ENCODE measurements at regions not wholly inside any gene's neighbourhood (a gene's known extent, or its start where the extent isn't known, plus 50 kb on each side); places are given as distances from the start of the nearest gene placed in this dataset.

- Histone ChIP-seq H3K4me3 (ENCODE audit: low read depth, low read length) (no peak overlapping the region), H3K36me3 (ENCODE audit: control insufficient read depth, insufficient read depth, low read length) (no peaks in the 10 kb centered on the region), H3K27me3 (ENCODE audit: control insufficient read depth, insufficient read depth, low read length) (no peaks in the 10 kb centered on the region)
- DNase-seq (ENCODE audit: low read depth), result no peak
- TF ChIP-seq CTCF (IDR thresholded peaks at IDR 0.05; ENCODE audit: insufficient read depth, low read length, severe bottlenecking), result no peak
- no peak for FAIRE-seq
Measured at GRCh38 chr2:120804459-120804858, 68.8 kb downstream of the GLI2 start.

GRCh38 chr2:120805011-120805410 lies 69.3 kb downstream of the GLI2 start:
- no peak overlapping the region for H3K4me3 ChIP-seq (ENCODE audit: low read depth, low read length)
- no peaks in the 10 kb centered on the region for H3K36me3 ChIP-seq (ENCODE audit: control insufficient read depth, insufficient read depth, low read length)
- H3K27me3 ChIP-seq (ENCODE audit: control insufficient read depth, insufficient read depth, low read length), result no peaks in the 10 kb centered on the region
- FAIRE-seq (no peak), DNase-seq (ENCODE audit: low read depth) (no peak)
- TF ChIP-seq CTCF (IDR thresholded peaks at IDR 0.05; ENCODE audit: insufficient read depth, low read length, severe bottlenecking), result no peak

GRCh38 chr2:120805602-120806001 lies 69.9 kb downstream of the GLI2 start:
- H3K4me3 ChIP-seq (ENCODE audit: low read depth, low read length), result no peak overlapping the region
- no peak for TF ChIP-seq CTCF (IDR thresholded peaks at IDR 0.05; ENCODE audit: insufficient read depth, low read length, severe bottlenecking)
- no peaks in the 10 kb centered on the region for H3K27me3 ChIP-seq (ENCODE audit: control insufficient read depth, insufficient read depth, low read length)
- DNase-seq (ENCODE audit: low read depth), result no peak
- FAIRE-seq, result no peak
- H3K36me3 ChIP-seq (ENCODE audit: control insufficient read depth, insufficient read depth, low read length), result no peaks in the 10 kb centered on the region

GRCh38 chr2:120807751-120808150 lies 72.1 kb downstream of the GLI2 start:
- TF ChIP-seq CTCF (IDR thresholded peaks at IDR 0.05; ENCODE audit: insufficient read depth, low read length, severe bottlenecking), result no peak
- no peak for DNase-seq (ENCODE audit: low read depth)
- FAIRE-seq, result no peak
- Histone ChIP-seq H3K4me3 (ENCODE audit: low read depth, low read length) (no peak overlapping the region), H3K36me3 (ENCODE audit: control insufficient read depth, insufficient read depth, low read length) (no peaks in the 10 kb centered on the region), H3K27me3 (ENCODE audit: control insufficient read depth, insufficient read depth, low read length) (peaks cover 3% of the 10 kb centered on the region)

GRCh38 chr2:120809151-120809550 lies 73.5 kb downstream of the GLI2 start:
- Histone ChIP-seq H3K4me3 (ENCODE audit: low read depth, low read length) (no peak overlapping the region), H3K36me3 (ENCODE audit: control insufficient read depth, insufficient read depth, low read length) (no peaks in the 10 kb centered on the region), H3K27me3 (ENCODE audit: control insufficient read depth, insufficient read depth, low read length) (peaks cover 3% of the 10 kb centered on the region)
- FAIRE-seq, result no peak
- TF ChIP-seq CTCF (IDR thresholded peaks at IDR 0.05; ENCODE audit: insufficient read depth, low read length, severe bottlenecking), result no peak
- DNase-seq (ENCODE audit: low read depth), result no peak

- Histone ChIP-seq H3K36me3 (ENCODE audit: control insufficient read depth, insufficient read depth, low read length) (no peaks in the 10 kb centered on the region), H3K4me3 (ENCODE audit: low read depth, low read length) (no peak overlapping the region), H3K27me3 (ENCODE audit: control insufficient read depth, insufficient read depth, low read length) (peaks cover 6% of the 10 kb centered on the region)
- no peak for TF ChIP-seq CTCF (IDR thresholded peaks at IDR 0.05; ENCODE audit: insufficient read depth, low read length, severe bottlenecking)
- DNase-seq (ENCODE audit: low read depth) (no peak), FAIRE-seq (no peak)
Measured at GRCh38 chr2:120809609-120810440, 74.2 kb downstream of the GLI2 start.
